ENCODE measurements at regions not wholly inside any gene's neighbourhood (a gene's known extent, or its start where the extent isn't known, plus 50 kb on each side); places are given as distances from the start of the nearest gene placed in this dataset.

- CTCF ChIA-PET, result interaction anchor here (0.8 to 1.3 kb wide), 6 partner anchors 10 to 156 kb away, joined by 3 to 4 read pairs (median 3); no protein-coding TSS in a partner anchor
- no peak overlapping the region for H2AFZ ChIP-seq (ENCODE audit: low read depth)
- no peaks in the 10 kb centered on the region for H3K9me3 ChIP-seq
- no peak overlapping the region for H3K4me2 ChIP-seq
- no peaks in the 10 kb centered on the region for H3K36me3 ChIP-seq (replicated peaks in 1 of 2; ENCODE audit: control insufficient read depth in 1 of 2, insufficient read depth in 2 of 2, low read length in 1 of 2)
- no peaks in the 10 kb centered on the region; a peak in 1 of 4 replicates for H3K4me1 ChIP-seq (ENCODE audit: control insufficient read depth in 1 of 2, insufficient read depth in 2 of 2, low read depth in 1 of 2, low read length in 1 of 2)
- no peaks in the 10 kb centered on the region for H3K9me2 ChIP-seq
- H3K9ac ChIP-seq, result no peak overlapping the region
- TF ChIP-seq, protein P1, sequence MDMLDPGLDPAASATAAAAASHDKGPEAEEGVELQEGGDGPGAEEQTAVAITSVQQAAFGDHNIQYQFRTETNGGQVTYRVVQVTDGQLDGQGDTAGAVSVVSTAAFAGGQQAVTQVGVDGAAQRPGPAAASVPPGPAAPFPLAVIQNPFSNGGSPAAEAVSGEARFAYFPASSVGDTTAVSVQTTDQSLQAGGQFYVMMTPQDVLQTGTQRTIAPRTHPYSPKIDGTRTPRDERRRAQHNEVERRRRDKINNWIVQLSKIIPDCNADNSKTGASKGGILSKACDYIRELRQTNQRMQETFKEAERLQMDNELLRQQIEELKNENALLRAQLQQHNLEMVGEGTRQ (IDR thresholded peaks at IDR 0.05; ENCODE audit: borderline replicate concordance, low read depth, low read length), result no peak
- no peak for TF ChIP-seq NRF1 (IDR thresholded peaks at IDR 0.05; ENCODE audit: low read depth, low read length)
- TF ChIP-seq RXRA (IDR thresholded peaks at IDR 0.05; ENCODE audit: borderline replicate concordance, low read depth), result no peak
- no peak for TF ChIP-seq IRF3 (IDR thresholded peaks at IDR 0.05; ENCODE audit: low read depth, low read length)
- TF ChIP-seq RFX5 (IDR thresholded peaks at IDR 0.05; ENCODE audit: low read length), result no peak
- TF ChIP-seq, protein P2, sequence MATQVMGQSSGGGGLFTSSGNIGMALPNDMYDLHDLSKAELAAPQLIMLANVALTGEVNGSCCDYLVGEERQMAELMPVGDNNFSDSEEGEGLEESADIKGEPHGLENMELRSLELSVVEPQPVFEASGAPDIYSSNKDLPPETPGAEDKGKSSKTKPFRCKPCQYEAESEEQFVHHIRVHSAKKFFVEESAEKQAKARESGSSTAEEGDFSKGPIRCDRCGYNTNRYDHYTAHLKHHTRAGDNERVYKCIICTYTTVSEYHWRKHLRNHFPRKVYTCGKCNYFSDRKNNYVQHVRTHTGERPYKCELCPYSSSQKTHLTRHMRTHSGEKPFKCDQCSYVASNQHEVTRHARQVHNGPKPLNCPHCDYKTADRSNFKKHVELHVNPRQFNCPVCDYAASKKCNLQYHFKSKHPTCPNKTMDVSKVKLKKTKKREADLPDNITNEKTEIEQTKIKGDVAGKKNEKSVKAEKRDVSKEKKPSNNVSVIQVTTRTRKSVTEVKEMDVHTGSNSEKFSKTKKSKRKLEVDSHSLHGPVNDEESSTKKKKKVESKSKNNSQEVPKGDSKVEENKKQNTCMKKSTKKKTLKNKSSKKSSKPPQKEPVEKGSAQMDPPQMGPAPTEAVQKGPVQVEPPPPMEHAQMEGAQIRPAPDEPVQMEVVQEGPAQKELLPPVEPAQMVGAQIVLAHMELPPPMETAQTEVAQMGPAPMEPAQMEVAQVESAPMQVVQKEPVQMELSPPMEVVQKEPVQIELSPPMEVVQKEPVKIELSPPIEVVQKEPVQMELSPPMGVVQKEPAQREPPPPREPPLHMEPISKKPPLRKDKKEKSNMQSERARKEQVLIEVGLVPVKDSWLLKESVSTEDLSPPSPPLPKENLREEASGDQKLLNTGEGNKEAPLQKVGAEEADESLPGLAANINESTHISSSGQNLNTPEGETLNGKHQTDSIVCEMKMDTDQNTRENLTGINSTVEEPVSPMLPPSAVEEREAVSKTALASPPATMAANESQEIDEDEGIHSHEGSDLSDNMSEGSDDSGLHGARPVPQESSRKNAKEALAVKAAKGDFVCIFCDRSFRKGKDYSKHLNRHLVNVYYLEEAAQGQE (IDR thresholded peaks at IDR 0.05; ENCODE audit: low read depth, low read length), result no peak
- no peak for TF ChIP-seq RCOR1 (IDR thresholded peaks at IDR 0.05; ENCODE audit: low read length)
- no peak for TF ChIP-seq EP300 (IDR thresholded peaks at IDR 0.05; ENCODE audit: borderline replicate concordance in 1 of 2, low read depth in 1 of 2, low read length in 1 of 2)
- TF ChIP-seq FOSL2 (IDR thresholded peaks at IDR 0.05; ENCODE audit: borderline replicate concordance, low read depth), result no peak
- TF ChIP-seq CHD2 (IDR thresholded peaks at IDR 0.05; ENCODE audit: low read length, partially characterized antibody), result no peak
- no peak for TF ChIP-seq FOXJ3 (CRISPR knock-in tag; IDR thresholded peaks at IDR 0.05)
- TF ChIP-seq POLR2AphosphoS5 (IDR thresholded peaks at IDR 0.05; ENCODE audit: low read depth, low read length), result no peak
- no peak for TF ChIP-seq EZH2phosphoT487 (IDR thresholded peaks at IDR 0.05; ENCODE audit: borderline replicate concordance, low read depth)
- TF ChIP-seq, protein P3, sequence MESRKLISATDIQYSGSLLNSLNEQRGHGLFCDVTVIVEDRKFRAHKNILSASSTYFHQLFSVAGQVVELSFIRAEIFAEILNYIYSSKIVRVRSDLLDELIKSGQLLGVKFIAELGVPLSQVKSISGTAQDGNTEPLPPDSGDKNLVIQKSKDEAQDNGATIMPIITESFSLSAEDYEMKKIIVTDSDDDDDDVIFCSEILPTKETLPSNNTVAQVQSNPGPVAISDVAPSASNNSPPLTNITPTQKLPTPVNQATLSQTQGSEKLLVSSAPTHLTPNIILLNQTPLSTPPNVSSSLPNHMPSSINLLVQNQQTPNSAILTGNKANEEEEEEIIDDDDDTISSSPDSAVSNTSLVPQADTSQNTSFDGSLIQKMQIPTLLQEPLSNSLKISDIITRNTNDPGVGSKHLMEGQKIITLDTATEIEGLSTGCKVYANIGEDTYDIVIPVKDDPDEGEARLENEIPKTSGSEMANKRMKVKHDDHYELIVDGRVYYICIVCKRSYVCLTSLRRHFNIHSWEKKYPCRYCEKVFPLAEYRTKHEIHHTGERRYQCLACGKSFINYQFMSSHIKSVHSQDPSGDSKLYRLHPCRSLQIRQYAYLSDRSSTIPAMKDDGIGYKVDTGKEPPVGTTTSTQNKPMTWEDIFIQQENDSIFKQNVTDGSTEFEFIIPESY (IDR thresholded peaks at IDR 0.05; ENCODE audit: borderline replicate concordance, low read depth), result no peak
- H3K4me3 ChIP-seq (ENCODE audit: low read depth in 2 of 2, low read length in 1 of 2), result no peak overlapping the region
- peaks cover 52% of the 10 kb centered on the region for H3K27me3 ChIP-seq (ENCODE audit: insufficient read depth)
- DNase-seq, result peak; percentile 39
- H3K79me2 ChIP-seq (ENCODE audit: insufficient read depth), result no peaks in the 10 kb centered on the region
- no peaks in the 10 kb centered on the region for H3F3A ChIP-seq (replicated peaks; ENCODE audit: insufficient read depth)
- POLR2A ChIA-PET, result no interaction called here
- 5% methylated on average over 21 of the region's 26 CpGs for WGBS (ENCODE audit: low lambda C conversion rate)
- H4K20me1 ChIP-seq (ENCODE audit: insufficient read depth), result no peaks in the 10 kb centered on the region
- H3K27ac ChIP-seq (ENCODE audit: low read depth in 2 of 2, low read length in 1 of 2), result no peak overlapping the region
These were observed 54.4 kb downstream of the PRR18 start for GRCh38 chr6:166253778-166254204.
